ENCODE measurements at regions not wholly inside any gene's neighbourhood (a gene's known extent, or its start where the extent isn't known, plus 50 kb on each side); places are given as distances from the start of the nearest gene placed in this dataset.

DNA sequence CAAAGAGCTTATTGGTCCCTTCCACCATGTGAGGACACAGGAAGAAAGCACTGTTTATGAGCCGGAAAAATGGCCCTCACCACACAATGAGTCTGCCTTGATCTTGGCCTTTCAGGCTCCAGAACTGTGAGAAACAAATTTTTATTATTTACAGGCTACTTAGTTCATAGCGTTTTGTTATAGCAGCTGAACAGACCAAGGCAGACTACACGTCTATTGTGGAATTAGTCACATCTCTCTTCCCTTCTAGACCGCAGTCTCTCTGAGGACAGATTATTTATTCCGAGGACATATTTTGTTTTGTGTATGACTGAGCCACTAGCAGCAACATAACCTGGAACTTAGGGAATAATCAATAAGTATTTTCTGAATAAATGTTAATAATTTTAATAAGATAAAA lies 125.5 kb downstream of the ASB1 start:
- TF ChIP-seq, protein P1, sequence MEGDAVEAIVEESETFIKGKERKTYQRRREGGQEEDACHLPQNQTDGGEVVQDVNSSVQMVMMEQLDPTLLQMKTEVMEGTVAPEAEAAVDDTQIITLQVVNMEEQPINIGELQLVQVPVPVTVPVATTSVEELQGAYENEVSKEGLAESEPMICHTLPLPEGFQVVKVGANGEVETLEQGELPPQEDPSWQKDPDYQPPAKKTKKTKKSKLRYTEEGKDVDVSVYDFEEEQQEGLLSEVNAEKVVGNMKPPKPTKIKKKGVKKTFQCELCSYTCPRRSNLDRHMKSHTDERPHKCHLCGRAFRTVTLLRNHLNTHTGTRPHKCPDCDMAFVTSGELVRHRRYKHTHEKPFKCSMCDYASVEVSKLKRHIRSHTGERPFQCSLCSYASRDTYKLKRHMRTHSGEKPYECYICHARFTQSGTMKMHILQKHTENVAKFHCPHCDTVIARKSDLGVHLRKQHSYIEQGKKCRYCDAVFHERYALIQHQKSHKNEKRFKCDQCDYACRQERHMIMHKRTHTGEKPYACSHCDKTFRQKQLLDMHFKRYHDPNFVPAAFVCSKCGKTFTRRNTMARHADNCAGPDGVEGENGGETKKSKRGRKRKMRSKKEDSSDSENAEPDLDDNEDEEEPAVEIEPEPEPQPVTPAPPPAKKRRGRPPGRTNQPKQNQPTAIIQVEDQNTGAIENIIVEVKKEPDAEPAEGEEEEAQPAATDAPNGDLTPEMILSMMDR (IDR thresholded peaks at IDR 0.05; ENCODE audit: low read depth, low read length): no peak
- no peak for DNase-seq (ENCODE audit: low read depth, low spot score)
- H3K4me3 ChIP-seq (ENCODE audit: low read depth, low read length): no peak overlapping the region
- in situ Hi-C loops (cut with HindIII; ENCODE audit: low sequenced_read_pairs): no loop called here

DNA sequence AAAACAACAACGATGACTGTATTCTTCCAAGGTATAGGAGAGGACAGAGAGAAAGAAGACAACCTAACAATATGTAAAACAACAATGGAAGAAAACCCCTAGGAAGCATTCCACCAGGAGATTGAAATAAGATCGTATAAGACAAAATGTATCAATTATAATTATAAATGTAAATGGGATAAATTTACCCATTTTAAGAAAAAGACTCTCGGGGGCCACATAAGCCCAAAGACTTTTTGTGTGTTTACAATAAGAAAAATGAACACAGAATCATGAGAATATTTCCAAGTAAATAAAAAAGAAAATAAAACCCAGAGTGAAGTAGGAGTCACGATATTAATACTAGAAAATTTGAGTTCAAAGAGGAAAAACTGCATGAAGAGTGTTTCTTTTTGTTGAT lies 126.4 kb downstream of the ASB1 start:
- TF ChIP-seq, protein P1 (IDR thresholded peaks at IDR 0.05; ENCODE audit: low read depth, low read length): no peak
- no peak overlapping the region for H3K4me3 ChIP-seq (ENCODE audit: low read depth, low read length)
- in situ Hi-C loops (cut with HindIII; ENCODE audit: low sequenced_read_pairs): no loop called here
- DNase-seq (ENCODE audit: low read depth, low spot score): no peak

DNA sequence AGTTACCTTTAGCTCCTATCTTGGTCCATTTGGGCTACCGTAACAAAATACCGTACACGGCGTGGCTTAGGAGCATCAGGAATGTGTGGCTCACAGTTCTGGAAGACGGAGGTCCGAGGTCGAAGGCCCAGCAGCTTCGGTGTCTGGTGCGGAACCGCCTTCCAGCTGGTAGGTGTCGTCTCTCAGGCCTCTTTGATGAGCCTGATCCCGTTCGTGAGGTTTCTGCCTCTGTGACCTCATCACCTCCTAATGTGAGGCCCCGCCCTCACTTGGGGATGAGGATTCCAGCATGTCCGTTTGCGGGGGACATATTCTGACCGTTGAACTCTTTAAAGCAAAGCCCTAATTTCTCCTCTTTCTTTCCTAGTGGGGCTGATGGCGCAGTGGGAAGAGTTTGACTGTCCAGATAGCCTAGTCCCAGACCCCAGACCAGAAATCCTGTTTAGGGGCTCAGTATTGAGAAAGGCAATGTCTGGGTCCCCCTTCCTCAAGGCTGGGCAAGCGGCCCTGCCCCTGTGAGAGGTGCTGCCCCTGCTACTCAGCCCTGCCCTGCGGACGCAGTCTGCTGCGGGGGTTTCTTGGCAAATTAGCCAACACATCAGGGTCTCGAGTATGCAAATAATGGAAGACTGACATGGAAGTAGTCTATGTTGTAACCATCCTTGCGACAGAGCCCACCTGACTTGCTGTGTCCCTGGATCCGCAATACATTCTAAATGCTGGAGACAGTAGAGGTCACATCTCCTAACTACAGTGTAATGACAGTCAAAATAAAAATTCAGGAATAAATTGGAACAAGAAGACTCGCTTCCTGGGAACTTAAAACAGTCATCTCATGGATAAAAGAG lies 128.0 kb downstream of the ASB1 start:
- no peak for DNase-seq (ENCODE audit: low read depth, low spot score)
- H3K4me3 ChIP-seq (ENCODE audit: low read depth, low read length): no peak overlapping the region
- TF ChIP-seq, protein P1 (IDR thresholded peaks at IDR 0.05; ENCODE audit: low read depth, low read length): no peak
- in situ Hi-C loops (cut with HindIII; ENCODE audit: low sequenced_read_pairs): no loop called here

DNA sequence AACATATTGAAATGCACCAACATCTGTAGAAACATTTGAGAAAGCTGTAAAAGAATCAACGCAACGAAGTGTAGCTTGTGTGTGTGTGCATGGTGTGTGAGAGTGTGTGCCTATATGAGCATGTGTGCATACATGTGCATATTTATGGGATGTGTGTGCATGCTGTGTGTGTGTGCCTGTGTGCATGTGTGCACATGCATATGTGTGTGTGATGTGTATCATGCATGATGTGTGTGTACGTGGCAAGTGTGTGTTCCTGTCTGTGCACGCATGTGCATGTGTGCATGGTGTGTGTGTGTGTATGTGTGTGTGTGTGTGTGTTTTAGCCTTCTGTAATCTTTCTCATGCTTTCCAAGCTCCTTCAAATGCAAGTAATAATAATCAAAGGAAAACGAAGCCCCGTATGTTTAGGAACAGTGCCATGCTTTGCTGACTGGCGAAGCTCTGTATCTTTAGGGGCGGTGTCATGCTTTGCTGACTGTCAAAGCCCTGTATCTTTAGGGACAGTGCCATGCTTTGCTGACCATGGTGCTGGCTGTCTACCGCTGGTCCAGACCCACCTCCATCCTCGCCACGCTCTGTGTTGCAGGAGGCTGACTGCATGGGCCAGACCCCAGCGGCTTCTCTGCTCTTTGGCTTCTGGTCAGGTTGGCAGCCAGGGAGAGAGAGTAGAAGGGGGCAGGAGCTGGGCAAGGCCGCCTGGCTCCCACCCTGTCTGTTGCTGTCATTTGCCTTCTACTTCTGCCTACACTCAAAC lies 129.2 kb downstream of the ASB1 start:
- no peak overlapping the region for H3K4me3 ChIP-seq (ENCODE audit: low read depth, low read length)
- TF ChIP-seq, protein P1 (IDR thresholded peaks at IDR 0.05; ENCODE audit: low read depth, low read length): no peak
- in situ Hi-C loops (cut with HindIII; ENCODE audit: low sequenced_read_pairs): no loop called here
- no peak for DNase-seq (ENCODE audit: low read depth, low spot score)

DNA sequence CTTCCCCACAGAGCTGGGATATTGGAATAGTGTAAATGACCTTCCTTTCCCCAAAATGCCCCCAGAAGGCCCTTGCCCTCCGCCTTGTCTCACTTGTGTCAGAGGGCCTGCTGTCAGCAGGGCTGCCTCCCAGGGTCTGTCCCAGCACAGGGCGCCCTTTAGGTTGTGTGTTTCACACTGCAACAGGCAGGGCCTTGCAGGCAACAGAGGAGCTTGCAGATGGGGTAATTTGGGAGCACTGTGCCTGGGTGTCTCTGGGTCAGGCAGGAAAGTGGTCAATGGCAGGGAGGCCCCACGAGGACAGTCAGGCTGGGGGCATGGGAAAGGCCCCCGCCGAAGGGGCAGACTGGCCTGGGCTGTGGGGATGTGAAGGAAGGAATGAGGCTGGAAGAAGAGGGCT lies 130.7 kb downstream of the ASB1 start:
- no peak overlapping the region for H3K4me3 ChIP-seq (ENCODE audit: low read depth, low read length)
- in situ Hi-C loops (cut with HindIII; ENCODE audit: low sequenced_read_pairs): no loop called here
- no peak for DNase-seq (ENCODE audit: low read depth, low spot score)
- TF ChIP-seq, protein P1 (IDR thresholded peaks at IDR 0.05; ENCODE audit: low read depth, low read length): no peak

DNA sequence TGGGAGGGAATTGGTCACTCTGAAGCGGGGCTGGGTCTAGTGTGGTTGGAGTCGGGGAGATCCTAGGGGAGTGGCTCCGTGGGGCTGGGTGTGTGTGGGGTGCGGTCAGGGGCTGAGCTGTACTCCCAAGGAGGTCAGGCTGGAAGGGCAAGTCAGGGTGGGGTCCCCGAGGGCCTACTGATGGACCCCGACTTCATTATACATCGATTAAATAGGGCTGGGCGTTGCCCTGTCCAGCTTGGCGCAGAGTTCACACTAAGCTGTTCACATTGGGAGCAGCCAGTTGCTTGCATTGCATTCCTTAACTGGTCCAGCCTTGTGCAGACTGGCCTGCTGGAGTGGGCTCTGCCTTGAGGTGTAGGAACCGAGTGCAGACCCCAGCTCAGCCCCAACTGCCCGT lies 131.2 kb downstream of the ASB1 start:
- in situ Hi-C loops (cut with HindIII; ENCODE audit: low sequenced_read_pairs): no loop called here
- TF ChIP-seq, protein P1 (IDR thresholded peaks at IDR 0.05; ENCODE audit: low read depth, low read length): no peak
- DNase-seq (ENCODE audit: low read depth, low spot score): no peak
- H3K4me3 ChIP-seq (ENCODE audit: low read depth, low read length): no peak overlapping the region
